Right atrium auricular region (tissue), 2 donors: ENCODE measurements at regions not wholly inside any gene's neighbourhood (a gene's known extent, or its start where the extent isn't known, plus 50 kb on each side); places are given as distances from the start of the nearest gene placed in this dataset.
"Not testable (repeated sequence)": the region's sequence is repeated elsewhere in the genome, so short reads cannot be mapped to it uniquely, and the experiment has no call there.

Experiments used
- DNase-seq: peaks from one replicate; pipeline ENCODE4 v3.0.0-alpha.2; 2019; ENCODE audit warnings: low spot score
- H3K27ac ChIP-seq, 2 donors: fragments of 200-600 bp; sonication (generic); 1 replicate in 1 of 2; 2 replicates in 1 of 2; pipeline ENCODE4 v1.5.1; 2016 to 2019
- H3K27me3 ChIP-seq, 2 donors: fragments of 200-600 bp; sonication (generic); one replicate each; pipeline versions ENCODE4 v1.5.1 to v1.6.0; 2017 to 2019
- H3K36me3 ChIP-seq: fragments of 200-600 bp; sonication (generic); one replicate; pipeline ENCODE4 v1.5.1; 2016
- H3K4me1 ChIP-seq, 2 donors: fragments of 200-600 bp; sonication (generic); one replicate each; pipeline versions ENCODE4 v1.5.1 to v1.6.0; 2017 to 2019
- H3K4me3 ChIP-seq, 2 donors: fragments of 200-600 bp; sonication (generic); 1 replicate in 1 of 2; 2 replicates in 1 of 2; pipeline ENCODE4 v1.5.1; 2017 to 2019; ENCODE audit warnings: mild to moderate bottlenecking in 1 of 2, moderate library complexity in 1 of 2
- H3K9me3 ChIP-seq, 2 donors: fragments of 200-600 bp; sonication (generic); one replicate each; pipeline ENCODE4 v1.5.1; 2019
- TF ChIP-seq, protein P1 (sequence below), 2 donors: fragments of 200-600 bp; sonication (generic); IDR thresholded peaks; one replicate each; pipeline ENCODE4 v1.5.1; 2019; ENCODE audit warnings: antibody characterized with exemption in 2 of 2

DNA sequence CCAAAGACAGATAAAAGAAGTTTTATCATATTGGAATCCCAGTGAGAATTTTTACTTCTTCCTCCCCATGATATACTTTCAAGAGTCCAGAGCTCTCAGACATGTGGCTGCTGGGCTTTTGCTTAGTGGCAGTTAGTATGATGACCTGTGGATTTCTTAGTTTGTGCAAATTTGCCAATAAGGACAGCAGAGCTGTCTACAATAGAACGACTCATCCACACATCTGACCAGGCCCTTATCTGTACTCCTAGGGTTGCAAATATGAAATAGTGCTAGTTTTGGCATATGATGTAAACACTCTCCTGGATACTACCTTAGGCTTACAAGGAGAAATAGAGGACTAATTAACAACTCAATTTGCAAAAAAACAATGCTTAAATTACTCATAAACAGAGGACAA, 758.4 kb upstream of the TMEFF2 start:
- TF ChIP-seq, protein P1, sequence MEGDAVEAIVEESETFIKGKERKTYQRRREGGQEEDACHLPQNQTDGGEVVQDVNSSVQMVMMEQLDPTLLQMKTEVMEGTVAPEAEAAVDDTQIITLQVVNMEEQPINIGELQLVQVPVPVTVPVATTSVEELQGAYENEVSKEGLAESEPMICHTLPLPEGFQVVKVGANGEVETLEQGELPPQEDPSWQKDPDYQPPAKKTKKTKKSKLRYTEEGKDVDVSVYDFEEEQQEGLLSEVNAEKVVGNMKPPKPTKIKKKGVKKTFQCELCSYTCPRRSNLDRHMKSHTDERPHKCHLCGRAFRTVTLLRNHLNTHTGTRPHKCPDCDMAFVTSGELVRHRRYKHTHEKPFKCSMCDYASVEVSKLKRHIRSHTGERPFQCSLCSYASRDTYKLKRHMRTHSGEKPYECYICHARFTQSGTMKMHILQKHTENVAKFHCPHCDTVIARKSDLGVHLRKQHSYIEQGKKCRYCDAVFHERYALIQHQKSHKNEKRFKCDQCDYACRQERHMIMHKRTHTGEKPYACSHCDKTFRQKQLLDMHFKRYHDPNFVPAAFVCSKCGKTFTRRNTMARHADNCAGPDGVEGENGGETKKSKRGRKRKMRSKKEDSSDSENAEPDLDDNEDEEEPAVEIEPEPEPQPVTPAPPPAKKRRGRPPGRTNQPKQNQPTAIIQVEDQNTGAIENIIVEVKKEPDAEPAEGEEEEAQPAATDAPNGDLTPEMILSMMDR (IDR thresholded peaks at IDR 0.05) = no peak
- no peaks in the 10 kb centered on the region for H3K9me3 ChIP-seq
- no peak for DNase-seq
- no peaks in the 10 kb centered on the region for H3K36me3 ChIP-seq
- no peak overlapping the region for H3K27ac ChIP-seq
- no peaks in the 10 kb centered on the region for H3K27me3 ChIP-seq
- H3K4me3 ChIP-seq = no peak overlapping the region
- H3K4me1 ChIP-seq = no peaks in the 10 kb centered on the region

DNA sequence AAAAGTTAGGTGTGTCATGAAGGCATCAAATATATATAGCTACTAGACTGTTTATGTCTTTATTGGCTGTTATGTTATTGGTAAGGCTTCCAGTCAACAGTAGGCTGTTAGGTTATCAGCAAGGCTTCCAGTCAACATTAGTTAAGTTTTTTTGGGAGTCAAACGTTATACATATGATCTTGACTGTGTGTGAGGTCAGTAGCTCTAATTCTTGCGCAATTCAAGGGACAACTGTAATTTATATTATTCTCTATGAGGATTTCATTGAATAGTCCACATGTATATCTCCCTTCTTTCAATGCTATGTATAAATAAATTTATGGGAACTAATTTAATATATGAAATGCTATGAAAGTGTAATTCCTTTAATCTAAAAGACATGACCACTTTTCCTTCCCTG, 757.5 kb upstream of the TMEFF2 start:
- Histone ChIP-seq H3K4me1 (no peaks in the 10 kb centered on the region), H3K27me3 (no peaks in the 10 kb centered on the region), H3K9me3 (no peaks in the 10 kb centered on the region), H3K36me3 (no peaks in the 10 kb centered on the region), H3K27ac (no peak overlapping the region), H3K4me3 (no peak overlapping the region)
- TF ChIP-seq, protein P1 (IDR thresholded peaks at IDR 0.05) = no peak
- no peak for DNase-seq

DNA sequence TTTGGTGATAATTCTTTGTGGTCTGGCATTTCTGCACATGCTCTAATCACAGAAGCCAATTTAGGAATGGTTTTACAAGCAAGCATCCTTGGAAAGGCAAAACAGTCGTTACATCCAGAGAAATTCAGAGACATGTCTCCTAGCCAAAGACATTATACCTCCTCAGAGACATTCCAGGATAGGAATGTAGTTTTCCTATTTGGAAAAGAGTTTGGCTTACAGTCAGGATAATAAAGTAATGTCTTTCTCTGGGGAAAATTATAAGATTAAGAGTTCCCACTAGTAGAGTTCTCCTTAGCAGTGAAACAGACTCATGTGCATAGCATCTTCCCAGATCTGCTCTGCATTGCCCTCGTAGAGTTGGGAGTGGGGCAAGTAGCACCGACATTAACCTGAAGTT, 753.6 kb upstream of the TMEFF2 start:
- Histone ChIP-seq H3K4me1 (no peaks in the 10 kb centered on the region), H3K4me3 (no peak overlapping the region), H3K36me3 (no peaks in the 10 kb centered on the region), H3K9me3 (no peaks in the 10 kb centered on the region), H3K27me3 (no peaks in the 10 kb centered on the region), H3K27ac (no peak overlapping the region)
- TF ChIP-seq, protein P1 (IDR thresholded peaks at IDR 0.05) = no peak
- no peak for DNase-seq

DNA sequence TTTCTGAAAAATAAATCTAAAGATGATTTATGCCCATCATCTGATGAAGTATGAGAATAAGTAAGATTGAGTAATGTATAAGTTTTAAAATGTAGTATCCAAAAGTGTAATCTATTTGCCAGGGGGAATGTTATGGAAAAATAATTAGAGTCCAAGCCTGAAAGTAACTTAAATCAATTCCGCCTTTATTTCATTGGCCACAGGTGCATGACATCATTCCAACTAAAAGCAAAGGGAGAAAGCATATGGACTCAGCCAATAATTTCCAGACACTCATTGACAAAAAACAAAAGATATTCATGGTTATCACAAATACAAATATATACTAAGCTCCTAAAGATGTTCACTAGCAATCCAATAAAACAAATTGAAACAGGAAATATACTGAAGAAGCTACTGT, 752.6 kb upstream of the TMEFF2 start:
- TF ChIP-seq, protein P1 (IDR thresholded peaks at IDR 0.05) = no peak
- no peak overlapping the region for H3K4me3 ChIP-seq
- H3K27ac ChIP-seq = no peak overlapping the region
- no peaks in the 10 kb centered on the region for H3K9me3 ChIP-seq
- no peaks in the 10 kb centered on the region for H3K4me1 ChIP-seq
- no peak for DNase-seq
- no peaks in the 10 kb centered on the region for H3K36me3 ChIP-seq
- no peaks in the 10 kb centered on the region for H3K27me3 ChIP-seq

DNA sequence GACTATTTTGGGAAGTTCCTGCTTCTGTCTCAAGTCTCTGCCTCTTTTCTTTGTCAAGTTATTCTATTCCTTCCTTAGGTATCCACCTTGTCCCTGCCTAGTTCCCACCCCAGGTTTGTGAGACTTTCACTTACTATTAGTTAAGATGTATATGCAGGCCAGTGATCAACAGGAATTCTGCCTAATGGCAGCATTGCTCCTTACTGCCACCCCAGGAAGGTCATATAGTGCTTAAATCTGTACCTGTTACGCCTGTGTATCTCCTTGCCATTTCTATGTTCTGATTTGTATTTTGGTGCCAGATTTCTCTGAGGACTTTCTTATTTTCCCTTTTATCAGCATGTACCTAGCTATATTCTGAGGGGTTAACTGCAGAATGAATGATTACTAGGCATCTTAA, 746.0 kb upstream of the TMEFF2 start:
- Histone ChIP-seq H3K4me1 (no peaks in the 10 kb centered on the region), H3K4me3 (no peak overlapping the region), H3K9me3 (no peaks in the 10 kb centered on the region), H3K36me3 (no peaks in the 10 kb centered on the region), H3K27me3 (no peaks in the 10 kb centered on the region), H3K27ac (no peak overlapping the region)
- DNase-seq = no peak
- TF ChIP-seq, protein P1 (IDR thresholded peaks at IDR 0.05) = no peak

DNA sequence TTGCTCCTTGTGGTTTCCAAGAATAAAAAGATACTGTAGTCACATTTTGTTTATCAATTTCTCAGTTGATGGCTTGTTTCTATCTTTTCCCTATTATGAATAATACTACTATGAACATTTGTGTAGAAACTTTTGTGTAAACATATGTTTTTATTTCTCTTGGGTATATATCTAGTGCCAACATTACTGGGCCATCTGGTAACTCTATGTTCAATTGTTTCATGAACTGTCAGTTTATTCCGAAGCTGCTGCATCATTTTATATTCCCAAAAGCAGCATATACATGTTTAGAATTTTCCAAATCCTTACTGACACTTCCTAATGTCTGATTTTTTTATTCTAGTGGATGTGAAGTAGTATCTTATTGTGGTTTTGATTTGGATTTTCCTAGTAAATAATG, 737.6 kb upstream of the TMEFF2 start:
- no peaks in the 10 kb centered on the region for H3K27me3 ChIP-seq
- no peaks in the 10 kb centered on the region for H3K36me3 ChIP-seq
- no peaks in the 10 kb centered on the region for H3K4me1 ChIP-seq
- no peaks in the 10 kb centered on the region for H3K9me3 ChIP-seq
- TF ChIP-seq, protein P1 (IDR thresholded peaks at IDR 0.05) = no peak
- no peak overlapping the region for H3K27ac ChIP-seq
- no peak for DNase-seq
- no peak overlapping the region for H3K4me3 ChIP-seq

DNA sequence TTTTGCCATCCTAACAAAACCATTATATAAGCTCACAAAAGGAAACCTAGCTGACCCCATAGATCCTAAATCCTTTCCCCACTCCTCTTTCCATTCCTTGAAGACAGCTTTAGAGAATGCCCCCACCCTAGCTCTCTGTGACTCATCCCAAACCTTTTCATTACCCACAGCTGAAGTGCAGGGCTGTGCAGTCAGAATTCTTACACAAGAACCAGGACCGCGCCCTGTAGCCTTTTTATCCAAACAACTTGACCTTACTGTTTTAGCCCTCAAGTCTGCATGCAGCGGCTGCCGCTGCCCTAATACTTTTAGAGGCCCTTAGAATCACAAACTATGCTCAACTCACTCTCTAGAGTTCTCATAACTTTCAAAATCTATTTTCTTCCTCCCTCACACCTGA, 726.9 kb upstream of the TMEFF2 start:
- H3K4me1 ChIP-seq, H3K27ac ChIP-seq, H3K4me3 ChIP-seq, H3K9me3 ChIP-seq, H3K36me3 ChIP-seq, H3K27me3 ChIP-seq, DNase-seq: not testable (repeated sequence)
